ENCODE measurements at regions not wholly inside any gene's neighbourhood (a gene's known extent, or its start where the extent isn't known, plus 50 kb on each side); places are given as distances from the start of the nearest gene placed in this dataset.

DNA sequence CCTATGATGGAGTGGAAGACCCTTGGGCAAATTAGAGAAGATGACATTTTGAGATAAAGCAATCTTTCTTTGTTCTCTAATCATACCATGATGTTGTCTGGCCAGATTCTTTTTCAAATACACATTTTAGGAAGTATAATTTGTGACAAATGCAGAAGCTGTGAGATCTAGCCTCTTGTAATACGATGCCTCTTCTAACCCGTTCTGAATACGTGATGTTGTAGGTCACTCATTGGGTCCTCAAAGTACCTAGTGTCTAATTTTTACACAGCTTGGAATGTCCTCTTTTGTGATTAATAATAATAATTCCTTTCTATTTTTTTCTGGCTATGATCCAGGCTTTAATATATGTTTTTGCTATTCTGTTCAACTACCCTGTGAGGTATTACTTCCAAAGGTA, 502.7 kb downstream of the NUF2 start:
- Mint-ChIP-seq H3K9me3 (ENCODE audit: unreplicated experiment) (no peaks in the 10 kb centered on the region), H3K36me3 (ENCODE audit: insufficient read depth, unreplicated experiment) (no peaks in the 10 kb centered on the region), H3K27ac (ENCODE audit: unreplicated experiment) (no peak overlapping the region), H3K4me3 (ENCODE audit: unreplicated experiment) (no peak overlapping the region), H3K27me3 (ENCODE audit: insufficient read depth, unreplicated experiment) (no peaks in the 10 kb centered on the region), H3K4me1 (ENCODE audit: low read depth, unreplicated experiment) (no peaks in the 10 kb centered on the region)
- TF ChIP-seq, protein P1, sequence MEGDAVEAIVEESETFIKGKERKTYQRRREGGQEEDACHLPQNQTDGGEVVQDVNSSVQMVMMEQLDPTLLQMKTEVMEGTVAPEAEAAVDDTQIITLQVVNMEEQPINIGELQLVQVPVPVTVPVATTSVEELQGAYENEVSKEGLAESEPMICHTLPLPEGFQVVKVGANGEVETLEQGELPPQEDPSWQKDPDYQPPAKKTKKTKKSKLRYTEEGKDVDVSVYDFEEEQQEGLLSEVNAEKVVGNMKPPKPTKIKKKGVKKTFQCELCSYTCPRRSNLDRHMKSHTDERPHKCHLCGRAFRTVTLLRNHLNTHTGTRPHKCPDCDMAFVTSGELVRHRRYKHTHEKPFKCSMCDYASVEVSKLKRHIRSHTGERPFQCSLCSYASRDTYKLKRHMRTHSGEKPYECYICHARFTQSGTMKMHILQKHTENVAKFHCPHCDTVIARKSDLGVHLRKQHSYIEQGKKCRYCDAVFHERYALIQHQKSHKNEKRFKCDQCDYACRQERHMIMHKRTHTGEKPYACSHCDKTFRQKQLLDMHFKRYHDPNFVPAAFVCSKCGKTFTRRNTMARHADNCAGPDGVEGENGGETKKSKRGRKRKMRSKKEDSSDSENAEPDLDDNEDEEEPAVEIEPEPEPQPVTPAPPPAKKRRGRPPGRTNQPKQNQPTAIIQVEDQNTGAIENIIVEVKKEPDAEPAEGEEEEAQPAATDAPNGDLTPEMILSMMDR (IDR thresholded peaks at IDR 0.05; ENCODE audit: insufficient read depth in 1 of 2, low read depth in 1 of 2, low read length in 1 of 2, severe bottlenecking in 1 of 2, unreplicated experiment in 1 of 2) = no peak
- Histone ChIP-seq H3K4me1 (no peaks in the 10 kb centered on the region; the same call in 1 of the 2 replicates), H3K9me3 (no peaks in the 10 kb centered on the region), H3K27me3 (replicated peaks; ENCODE audit: control insufficient read depth, insufficient read depth, low read length) (no peaks in the 10 kb centered on the region), H3K36me3 (ENCODE audit: control insufficient read depth, insufficient read depth, low read length) (no peaks in the 10 kb centered on the region), H3K4me3 (ENCODE audit: low read depth, low read length) (no peak overlapping the region)
- ChIA-PET CTCF (no interaction called here), POLR2A (no interaction called here)
- intact Hi-C loops (cut with micrococcal nuclease; ENCODE audit: unreplicated experiment) = no loop called here
- BruUV-seq (replicated peaks) = no TSS peak
- no peak for DNase-seq

- intact Hi-C loops (cut with micrococcal nuclease; ENCODE audit: unreplicated experiment) = no loop called here
- H3K4me3 ChIP-seq (ENCODE audit: low read depth, low read length) = no peak overlapping the region
- no peak for DNase-seq
- no peaks in the 10 kb centered on the region for H3K36me3 Mint-ChIP-seq (ENCODE audit: insufficient read depth, unreplicated experiment)
- no peak overlapping the region for H3K4me3 Mint-ChIP-seq (ENCODE audit: unreplicated experiment)
- H3K9me3 ChIP-seq = no peaks in the 10 kb centered on the region
- ChIA-PET POLR2A (no interaction called here), CTCF (no interaction called here)
- no peaks in the 10 kb centered on the region for H3K36me3 ChIP-seq (ENCODE audit: control insufficient read depth, insufficient read depth, low read length)
- no peaks in the 10 kb centered on the region for H3K27me3 ChIP-seq (replicated peaks; ENCODE audit: control insufficient read depth, insufficient read depth, low read length)
- H3K4me1 ChIP-seq = no peaks in the 10 kb centered on the region; the same call in 1 of the 2 replicates
- H3K27ac Mint-ChIP-seq (ENCODE audit: unreplicated experiment) = no peak overlapping the region
- BruUV-seq (replicated peaks) = no TSS peak
- no peaks in the 10 kb centered on the region for H3K9me3 Mint-ChIP-seq (ENCODE audit: unreplicated experiment)
- TF ChIP-seq, protein P1 (IDR thresholded peaks at IDR 0.05; ENCODE audit: insufficient read depth in 1 of 2, low read depth in 1 of 2, low read length in 1 of 2, severe bottlenecking in 1 of 2, unreplicated experiment in 1 of 2) = no peak
- no peaks in the 10 kb centered on the region for H3K4me1 Mint-ChIP-seq (ENCODE audit: low read depth, unreplicated experiment)
- H3K27me3 Mint-ChIP-seq (ENCODE audit: insufficient read depth, unreplicated experiment) = no peaks in the 10 kb centered on the region
These were observed 504.7 kb downstream of the NUF2 start for GRCh38 chr1:163826500-163826899.

DNA sequence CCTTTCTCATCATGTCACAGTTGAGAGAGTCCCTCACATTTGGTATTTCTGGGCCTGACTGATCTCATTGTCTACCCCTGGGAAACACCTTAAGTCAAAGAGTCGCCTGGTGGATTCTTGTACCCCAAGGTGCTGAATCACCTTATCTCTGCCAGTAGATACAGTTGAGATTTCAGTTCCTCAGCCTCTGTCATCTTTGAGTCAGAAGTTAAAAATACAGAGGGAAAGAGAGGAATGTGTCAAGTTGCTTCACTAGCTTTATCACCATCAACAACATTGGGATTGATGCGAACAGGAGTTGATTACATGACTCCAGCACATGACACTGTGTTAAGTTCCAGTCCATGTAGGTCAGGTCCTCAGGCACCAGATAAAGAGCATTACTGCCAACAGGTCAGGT, 513.0 kb downstream of the NUF2 start:
- Histone ChIP-seq H3K4me3 (ENCODE audit: low read depth, low read length) (no peak overlapping the region), H3K27me3 (replicated peaks; ENCODE audit: control insufficient read depth, insufficient read depth, low read length) (no peaks in the 10 kb centered on the region), H3K9me3 (no peaks in the 10 kb centered on the region), H3K36me3 (ENCODE audit: control insufficient read depth, insufficient read depth, low read length) (no peaks in the 10 kb centered on the region), H3K4me1 (no peaks in the 10 kb centered on the region)
- CTCF ChIA-PET = no interaction called here
- Mint-ChIP-seq H3K36me3 (ENCODE audit: insufficient read depth, unreplicated experiment) (no peaks in the 10 kb centered on the region), H3K27me3 (ENCODE audit: insufficient read depth, unreplicated experiment) (peaks cover 9% of the 10 kb centered on the region), H3K27ac (ENCODE audit: unreplicated experiment) (no peak overlapping the region), H3K4me1 (ENCODE audit: low read depth, unreplicated experiment) (no peaks in the 10 kb centered on the region), H3K4me3 (ENCODE audit: unreplicated experiment) (no peak overlapping the region), H3K9me3 (ENCODE audit: unreplicated experiment) (no peaks in the 10 kb centered on the region)
- TF ChIP-seq, protein P1 (IDR thresholded peaks at IDR 0.05; ENCODE audit: insufficient read depth in 1 of 2, low read depth in 1 of 2, low read length in 1 of 2, severe bottlenecking in 1 of 2, unreplicated experiment in 1 of 2) = no peak
- DNase-seq = no peak
- BruUV-seq (replicated peaks) = no TSS peak
- intact Hi-C loops (cut with micrococcal nuclease; ENCODE audit: unreplicated experiment) = no loop called here
- POLR2A ChIA-PET = no interaction called here
